Large intestine (tissue), 3 donors: ENCODE measurements at regions not wholly inside any gene's neighbourhood (a gene's known extent, or its start where the extent isn't known, plus 50 kb on each side); places are given as distances from the start of the nearest gene placed in this dataset.

Experiments used
- DNase-seq, 2 donors: peaks; one replicate each; pipeline versions ENCODE4 v3.0.0 to v3.0.0-alpha.2; 2013
- H3K27ac ChIP-seq: one replicate; pipeline ENCODE4 v1.5.1; 2013; ENCODE audit warnings: low read length
- H3K27me3 ChIP-seq: 2 replicates; pipeline ENCODE4 v1.6.1; 2013; ENCODE audit warnings: low read length; ENCODE audit not compliant: control insufficient read depth, insufficient read depth
- H3K36me3 ChIP-seq: 2 replicates; pipeline ENCODE4 v1.6.1; 2013; ENCODE audit warnings: low read length; ENCODE audit not compliant: control insufficient read depth, insufficient read depth
- H3K4me1 ChIP-seq: one replicate; pipeline ENCODE4 v1.6.1; 2013; ENCODE audit warnings: low read length; ENCODE audit not compliant: control insufficient read depth, insufficient read depth
- H3K4me3 ChIP-seq: one replicate; pipeline ENCODE4 v1.5.1; 2013; ENCODE audit warnings: low read length
- H3K9me3 ChIP-seq: one replicate; pipeline ENCODE4 v1.6.1; 2013; ENCODE audit warnings: mild to moderate bottlenecking, low read depth, low read length, moderate library complexity; ENCODE audit not compliant: control insufficient read depth
- WGBS: methylation state at CpG from one replicate; pipeline ENCODE4 v1.1.5; 2013; ENCODE audit warnings: low lambda C conversion rate; ENCODE audit not compliant: insufficient coverage; 5-methylcytosine and 5-hydroxymethylcytosine counted together

GRCh38 chr13:74886502-74886901 lies 595.5 kb downstream of the TBC1D4 start:
- H3K27me3 ChIP-seq: no peaks in the 10 kb centered on the region
- H3K4me3 ChIP-seq: no peak overlapping the region
- no peaks in the 10 kb centered on the region for H3K36me3 ChIP-seq
- H3K4me1 ChIP-seq: no peaks in the 10 kb centered on the region
- WGBS: no CpG with 5 or more reads among the region's 3 CpGs
- H3K9me3 ChIP-seq: no peaks in the 10 kb centered on the region
- H3K27ac ChIP-seq: no peak overlapping the region
- no peak for DNase-seq

GRCh38 chr13:74883834-74884233 lies 598.1 kb downstream of the TBC1D4 start:
- WGBS: 92% methylated on average over 2 of the region's 3 CpGs
- no peak overlapping the region for H3K4me3 ChIP-seq
- no peaks in the 10 kb centered on the region for H3K36me3 ChIP-seq
- no peaks in the 10 kb centered on the region for H3K9me3 ChIP-seq
- no peak for DNase-seq
- H3K27ac ChIP-seq: no peak overlapping the region
- H3K27me3 ChIP-seq: no peaks in the 10 kb centered on the region
- no peaks in the 10 kb centered on the region for H3K4me1 ChIP-seq

GRCh38 chr13:74871369-74872070 lies 610.4 kb downstream of the TBC1D4 start:
- Histone ChIP-seq H3K27me3 (no peaks in the 10 kb centered on the region), H3K4me3 (no peak overlapping the region), H3K4me1 (no peaks in the 10 kb centered on the region), H3K36me3 (no peaks in the 10 kb centered on the region), H3K9me3 (no peaks in the 10 kb centered on the region), H3K27ac (no peak overlapping the region)
- no peak for DNase-seq

GRCh38 chr13:74870865-74871264 lies 611.1 kb downstream of the TBC1D4 start:
- no peaks in the 10 kb centered on the region for H3K36me3 ChIP-seq
- no peak for DNase-seq
- no peak overlapping the region for H3K4me3 ChIP-seq
- no peak overlapping the region for H3K27ac ChIP-seq
- no peaks in the 10 kb centered on the region for H3K4me1 ChIP-seq
- no peaks in the 10 kb centered on the region for H3K27me3 ChIP-seq
- WGBS: 83% methylated on average over 2 of the region's 2 CpGs
- no peaks in the 10 kb centered on the region for H3K9me3 ChIP-seq

GRCh38 chr13:74869846-74870245 lies 612.1 kb downstream of the TBC1D4 start:
- no peak overlapping the region for H3K27ac ChIP-seq
- no peaks in the 10 kb centered on the region for H3K27me3 ChIP-seq
- WGBS: 100% methylated on average over 1 of the region's 2 CpGs
- H3K4me3 ChIP-seq: no peak overlapping the region
- DNase-seq: no peak
- H3K36me3 ChIP-seq: no peaks in the 10 kb centered on the region
- no peaks in the 10 kb centered on the region for H3K9me3 ChIP-seq
- H3K4me1 ChIP-seq: no peaks in the 10 kb centered on the region

GRCh38 chr13:74868049-74868448 lies 613.9 kb downstream of the TBC1D4 start:
- Histone ChIP-seq H3K27me3 (no peaks in the 10 kb centered on the region), H3K4me3 (no peak overlapping the region), H3K9me3 (no peaks in the 10 kb centered on the region), H3K4me1 (no peaks in the 10 kb centered on the region), H3K27ac (no peak overlapping the region), H3K36me3 (no peaks in the 10 kb centered on the region)
- DNase-seq: no peak

- H3K27me3 ChIP-seq: no peaks in the 10 kb centered on the region
- no peak for DNase-seq
- no peak overlapping the region for H3K27ac ChIP-seq
- no peaks in the 10 kb centered on the region for H3K4me1 ChIP-seq
- no peaks in the 10 kb centered on the region for H3K36me3 ChIP-seq
- no peaks in the 10 kb centered on the region for H3K9me3 ChIP-seq
- no peak overlapping the region for H3K4me3 ChIP-seq
These were observed 614.5 kb downstream of the TBC1D4 start for GRCh38 chr13:74867460-74867859.

- 69% methylated on average over 1 of the region's 1 CpG for WGBS
- Histone ChIP-seq H3K4me3 (no peak overlapping the region), H3K4me1 (no peaks in the 10 kb centered on the region), H3K27me3 (no peaks in the 10 kb centered on the region), H3K36me3 (no peaks in the 10 kb centered on the region), H3K27ac (no peak overlapping the region), H3K9me3 (no peaks in the 10 kb centered on the region)
- DNase-seq: no peak
These were observed 615.9 kb downstream of the TBC1D4 start for GRCh38 chr13:74866101-74866500.

- Histone ChIP-seq H3K27me3 (no peaks in the 10 kb centered on the region), H3K36me3 (no peaks in the 10 kb centered on the region), H3K27ac (no peak overlapping the region), H3K4me3 (no peak overlapping the region), H3K9me3 (no peaks in the 10 kb centered on the region), H3K4me1 (no peaks in the 10 kb centered on the region)
- DNase-seq: no peak
These were observed 616.3 kb downstream of the TBC1D4 start for GRCh38 chr13:74865656-74866055.

- Histone ChIP-seq H3K4me3 (no peak overlapping the region), H3K4me1 (no peaks in the 10 kb centered on the region), H3K27ac (no peak overlapping the region), H3K9me3 (no peaks in the 10 kb centered on the region), H3K27me3 (no peaks in the 10 kb centered on the region), H3K36me3 (no peaks in the 10 kb centered on the region)
- WGBS: 100% methylated on average over 1 of the region's 1 CpG
- no peak for DNase-seq
These were observed 621.2 kb downstream of the TBC1D4 start for GRCh38 chr13:74860789-74861188.

GRCh38 chr13:74850893-74851292 lies 631.1 kb downstream of the TBC1D4 start:
- no CpG with 5 or more reads among the region's 2 CpGs for WGBS
- Histone ChIP-seq H3K27me3 (no peaks in the 10 kb centered on the region), H3K9me3 (no peaks in the 10 kb centered on the region), H3K4me1 (no peaks in the 10 kb centered on the region), H3K4me3 (no peak overlapping the region), H3K27ac (no peak overlapping the region), H3K36me3 (no peaks in the 10 kb centered on the region)
- no peak for DNase-seq
